ENCODE measurements at regions not wholly inside any gene's neighbourhood (a gene's known extent, or its start where the extent isn't known, plus 50 kb on each side); places are given as distances from the start of the nearest gene placed in this dataset.

DNA sequence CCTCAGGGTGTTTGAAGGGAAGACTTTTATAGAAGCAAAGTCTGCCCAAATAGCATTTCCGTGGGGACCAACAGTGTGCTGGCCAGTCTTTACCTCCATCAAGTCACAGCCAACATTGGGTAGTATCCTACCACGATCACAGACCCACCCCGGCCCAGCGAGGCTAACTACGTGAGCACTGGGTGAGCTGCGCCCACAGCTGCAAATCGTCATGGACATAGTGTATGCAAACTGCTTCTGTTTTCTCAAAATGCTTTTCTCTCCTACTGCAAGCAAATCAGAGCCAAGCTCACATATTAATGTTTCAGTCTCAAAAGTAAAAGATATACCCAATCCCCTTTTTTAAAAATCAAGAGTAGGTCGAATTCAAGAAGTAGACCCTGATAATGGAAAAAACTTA is 592.8 kb upstream of the CDH4 start:
- DNase-seq (ENCODE audit: low read depth in 1 of 2, low spot score in 1 of 2), result no peak

DNA sequence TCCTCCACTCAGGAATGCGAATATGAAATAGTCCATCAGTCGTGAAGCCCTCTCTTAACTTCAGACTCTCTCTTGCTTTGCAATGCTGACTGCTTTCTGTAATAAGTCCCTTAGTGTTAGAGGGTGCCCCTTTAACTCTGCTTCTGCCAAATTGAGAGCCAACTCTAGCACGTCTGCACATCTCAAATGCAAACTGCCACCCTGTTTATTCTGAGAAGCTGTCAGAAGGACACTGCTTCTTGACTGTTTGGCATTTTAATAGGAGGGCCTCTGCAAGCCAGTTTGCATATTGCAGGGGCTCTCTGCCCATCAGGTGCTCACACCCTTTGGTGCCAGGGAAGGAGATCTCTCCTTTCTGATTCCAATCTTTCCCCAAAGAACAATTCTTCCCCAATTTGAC is 589.8 kb upstream of the CDH4 start:
- DNase-seq (ENCODE audit: low read depth in 1 of 2, low spot score in 1 of 2), result no peak

DNA sequence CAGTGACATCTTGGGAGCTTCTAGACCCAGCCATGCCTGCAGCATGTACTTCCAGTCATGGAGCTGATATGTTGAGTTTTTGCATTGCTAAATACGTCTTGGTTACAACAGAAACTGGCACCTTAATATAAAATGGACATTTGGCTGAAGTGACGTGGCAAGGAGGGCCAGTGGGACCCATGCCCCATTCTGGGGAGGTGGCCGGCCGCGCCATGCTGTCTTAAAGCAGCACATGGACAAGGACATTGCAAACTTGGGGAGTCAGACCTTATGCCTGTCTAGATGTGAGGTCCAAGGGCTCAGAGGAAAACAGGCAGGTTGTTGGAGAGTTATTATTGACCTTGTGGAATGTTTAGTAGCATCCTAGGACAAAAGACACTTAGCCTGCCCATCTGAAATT is 588.0 kb upstream of the CDH4 start:
- no peak for DNase-seq (ENCODE audit: low read depth in 1 of 2, low spot score in 1 of 2)

DNA sequence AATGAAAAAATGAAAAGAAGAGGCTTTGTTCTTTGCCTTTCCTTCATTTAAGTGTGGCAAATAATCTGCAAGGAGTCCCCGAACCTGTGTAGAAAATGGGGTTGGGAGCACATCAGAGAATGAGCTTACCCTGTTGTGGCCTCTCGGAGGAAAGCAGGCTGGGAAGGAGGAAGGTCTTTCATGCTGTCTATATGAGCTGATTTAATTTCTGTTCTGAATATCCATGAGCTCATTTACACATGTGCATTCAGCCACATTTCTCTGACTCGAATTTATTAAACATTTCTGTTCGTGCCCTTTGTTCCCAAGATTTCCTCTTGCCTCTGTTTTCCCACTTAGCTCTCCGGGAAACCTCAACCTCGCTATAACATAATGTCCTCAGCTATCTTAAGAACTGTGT is 584.4 kb upstream of the CDH4 start:
- no peak for DNase-seq (ENCODE audit: low read depth in 1 of 2, low spot score in 1 of 2)

- no peak for DNase-seq (ENCODE audit: low read depth in 1 of 2, low spot score in 1 of 2)
Observed at GRCh38 chr20:60669211-60669610, 582.9 kb upstream of the CDH4 start.

DNA sequence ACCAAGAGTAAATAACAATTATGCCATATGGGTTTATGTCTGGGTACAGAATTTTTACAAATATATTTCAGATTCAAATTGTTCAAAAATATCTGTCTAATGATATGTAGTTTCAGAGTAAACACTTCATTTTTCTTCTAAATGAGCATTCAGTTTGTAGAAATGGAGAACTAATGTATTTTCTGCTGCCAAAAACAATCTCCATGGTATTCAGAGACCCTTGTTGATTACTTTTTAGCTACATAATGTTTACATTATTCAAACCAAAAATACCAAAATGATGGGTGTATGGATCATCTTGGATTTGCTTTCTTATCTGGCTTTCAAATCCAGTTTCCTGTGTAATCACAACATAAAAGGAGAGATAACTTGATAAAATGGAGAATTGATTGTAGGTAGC is 576.0 kb upstream of the CDH4 start:
- no peak for DNase-seq (ENCODE audit: low read depth in 1 of 2, low spot score in 1 of 2)

DNA sequence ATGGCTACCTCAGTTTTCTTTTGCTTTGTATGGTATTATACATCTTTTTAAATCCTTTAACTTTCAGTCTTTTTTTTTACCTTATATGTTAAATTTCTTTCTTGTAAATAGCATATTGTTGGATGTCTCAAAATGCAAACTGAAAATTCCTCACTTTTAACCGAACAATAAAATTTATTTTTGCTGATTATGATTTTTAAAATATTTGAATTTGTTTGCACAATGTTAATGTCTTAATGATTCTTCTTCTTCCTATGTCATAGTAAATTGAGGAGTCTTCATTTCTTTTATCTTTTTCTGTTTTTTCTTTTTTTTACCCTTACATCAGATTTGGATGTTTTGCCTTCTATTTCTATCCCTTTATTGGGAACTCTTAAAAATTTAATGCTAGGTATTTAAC is 574.2 kb upstream of the CDH4 start:
- DNase-seq (ENCODE audit: low read depth in 1 of 2, low spot score in 1 of 2), result no peak

- DNase-seq (ENCODE audit: low read depth in 1 of 2, low spot score in 1 of 2), result no peak
Observed at GRCh38 chr20:60680554-60680953, 571.5 kb upstream of the CDH4 start.

DNA sequence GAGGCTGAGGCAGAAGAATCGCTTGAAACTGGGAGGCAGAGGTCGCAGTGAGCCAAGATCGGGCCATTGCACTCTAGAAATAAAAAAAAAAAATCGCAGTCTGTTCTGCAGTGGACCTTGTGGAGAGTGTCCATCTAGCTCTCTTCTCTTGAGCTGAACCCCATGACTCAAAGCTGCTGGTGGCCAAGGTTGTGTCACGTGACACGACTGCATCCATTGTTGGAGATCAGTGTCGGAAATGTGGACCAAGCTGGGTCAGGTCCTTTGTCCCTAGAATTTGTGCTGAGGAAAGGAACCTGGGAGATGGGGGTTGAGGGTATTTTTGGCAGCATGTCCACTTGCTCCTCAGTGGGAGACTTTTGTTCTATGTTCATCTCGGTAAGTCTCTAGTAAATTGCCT is 564.8 kb upstream of the CDH4 start:
- DNase-seq (ENCODE audit: low read depth in 1 of 2, low spot score in 1 of 2), result no peak

DNA sequence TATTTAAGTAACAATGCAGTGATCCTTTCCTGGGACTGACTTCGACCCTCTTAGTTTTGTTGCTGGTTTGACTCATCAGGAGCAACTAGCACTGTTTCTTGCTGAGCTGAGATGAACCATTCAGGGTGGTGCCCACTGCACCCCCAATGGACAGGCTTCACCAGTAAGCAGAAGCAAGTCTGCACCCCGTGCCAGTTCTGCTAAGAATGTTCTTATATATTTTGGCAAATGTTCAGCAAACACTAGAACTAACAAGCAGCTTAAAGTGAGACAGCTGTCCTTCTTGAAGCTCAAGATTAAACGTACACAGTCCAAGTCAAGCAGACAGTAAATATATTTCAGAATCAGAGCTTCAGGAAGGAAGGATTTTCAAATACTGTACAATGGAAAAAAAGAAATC is 561.3 kb upstream of the CDH4 start:
- DNase-seq (ENCODE audit: low read depth in 1 of 2, low spot score in 1 of 2), result no peak

DNA sequence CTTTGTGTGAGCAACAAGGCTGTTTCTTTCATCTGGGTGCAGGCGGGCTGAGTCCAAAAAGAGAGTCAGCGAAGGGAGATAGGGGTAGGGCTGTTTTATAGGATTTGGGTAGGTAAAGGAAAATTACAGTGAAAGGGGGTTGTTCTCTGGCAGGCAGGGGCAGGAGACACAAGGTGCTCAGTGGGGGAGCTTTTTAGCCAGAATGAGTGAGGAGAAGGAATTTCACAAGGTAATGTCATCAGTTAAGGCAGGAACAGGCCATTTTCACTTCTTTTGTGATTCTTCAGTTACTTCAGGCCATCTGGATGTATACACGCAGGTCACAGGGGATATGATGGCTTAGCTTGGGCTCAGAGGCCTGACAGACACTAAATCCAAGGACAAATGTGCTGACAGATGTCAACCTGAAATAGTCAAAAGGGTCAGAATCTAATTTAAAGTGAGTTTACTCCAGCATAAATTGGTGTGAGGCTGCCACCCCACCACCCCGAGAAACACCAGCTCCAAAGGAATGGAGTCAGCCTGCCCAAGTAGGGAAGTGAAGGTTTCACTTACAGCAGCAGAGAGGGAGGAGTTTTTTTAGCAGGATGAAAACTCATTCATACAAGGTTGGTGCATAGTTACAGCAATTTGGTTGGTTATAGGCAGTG is 560.0 kb upstream of the CDH4 start:
- DNase-seq (ENCODE audit: low read depth in 1 of 2, low spot score in 1 of 2), result no peak

DNA sequence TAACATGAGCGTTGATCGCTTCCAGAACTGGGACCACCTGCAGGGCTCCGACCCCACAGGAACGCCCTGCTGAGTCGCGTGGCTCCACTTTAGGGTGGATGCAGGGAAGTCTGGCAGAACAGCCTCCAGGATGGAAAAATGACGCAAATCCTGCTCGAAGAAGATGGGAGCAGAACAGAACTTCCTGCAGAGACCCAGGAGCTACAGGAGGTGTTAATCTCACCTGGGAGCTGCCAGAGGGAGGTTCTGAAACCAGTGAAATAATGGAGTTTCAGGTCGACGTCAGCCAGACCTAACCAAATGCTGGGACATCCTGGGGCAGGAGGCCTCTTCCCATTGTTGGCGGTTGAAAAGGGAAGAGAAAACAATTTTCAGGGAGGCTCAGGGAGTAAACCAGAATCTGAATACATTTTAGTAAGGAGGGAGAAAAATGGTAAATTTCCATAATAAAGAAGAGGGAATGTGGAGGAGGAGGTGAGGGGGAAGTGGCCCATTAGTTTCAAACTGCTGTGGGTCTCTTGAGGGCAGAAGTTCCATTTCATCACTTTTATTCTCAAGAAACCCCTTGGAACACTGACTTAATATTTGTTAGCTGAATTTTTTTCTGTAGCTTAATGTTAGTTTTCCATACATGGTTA is 558.4 kb upstream of the CDH4 start:
- DNase-seq (ENCODE audit: low read depth in 1 of 2, low spot score in 1 of 2), result no peak

GRCh38 chr20:60694763-60695162 is 557.3 kb upstream of the CDH4 start:
- DNase-seq (ENCODE audit: low read depth in 1 of 2, low spot score in 1 of 2), result no peak

DNA sequence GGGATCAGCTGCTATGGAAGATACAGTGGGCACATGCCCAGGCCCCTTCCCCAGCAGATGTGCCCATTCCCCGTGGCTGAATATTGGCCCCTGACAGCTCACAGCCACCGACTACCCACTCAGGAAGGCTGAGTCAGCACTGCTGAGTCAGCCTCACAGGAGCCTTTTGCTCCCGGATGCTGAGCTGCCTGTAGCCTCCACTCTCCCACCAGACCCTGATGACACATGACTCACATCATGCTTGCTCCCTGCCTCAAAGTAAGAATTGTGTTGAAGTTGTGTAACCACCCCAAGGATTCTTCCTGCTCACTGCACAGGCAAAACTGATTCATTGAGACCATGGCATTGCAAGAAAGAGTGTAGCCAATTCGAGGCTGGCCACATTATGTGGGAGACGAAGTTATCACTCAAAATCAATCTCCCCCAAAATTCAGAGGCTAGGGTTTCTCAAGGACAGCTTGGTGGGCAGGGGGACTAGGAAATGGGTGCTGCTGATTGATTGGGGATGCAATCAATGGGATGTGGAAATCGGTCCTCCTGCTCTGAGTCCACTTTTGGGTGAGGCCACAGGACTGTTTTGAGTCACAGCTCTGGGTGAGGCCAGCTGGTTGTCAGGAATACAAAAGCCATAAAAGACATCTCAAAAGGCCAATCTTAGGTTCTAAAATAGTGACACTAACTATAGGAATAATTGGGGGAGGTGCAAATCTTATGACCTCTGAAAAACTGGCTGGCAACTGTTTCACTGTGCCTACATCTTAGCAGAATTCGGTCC is 556.6 kb upstream of the CDH4 start:
- no peak for DNase-seq (ENCODE audit: low read depth in 1 of 2, low spot score in 1 of 2)

GRCh38 chr20:60697252-60697651 is 554.8 kb upstream of the CDH4 start:
- no peak for DNase-seq (ENCODE audit: low read depth in 1 of 2, low spot score in 1 of 2)

DNA sequence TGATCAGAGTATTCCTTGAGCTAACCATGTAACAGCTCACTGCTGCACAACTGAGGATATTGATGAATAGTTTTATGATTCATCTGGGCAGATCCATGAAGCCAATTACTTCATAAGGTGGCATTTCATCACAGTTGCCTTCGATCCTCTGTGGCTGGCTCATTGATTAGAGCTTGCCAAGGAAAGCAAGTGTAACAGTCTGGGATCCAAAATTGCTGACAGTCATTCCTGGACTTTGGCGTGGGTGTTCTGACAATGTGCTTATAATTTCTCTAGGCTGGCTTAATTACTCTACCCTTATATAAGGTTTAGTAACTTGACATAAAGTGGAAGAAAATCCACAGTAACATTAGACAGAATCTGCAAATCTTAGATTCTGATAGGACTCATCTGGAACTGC is 551.3 kb upstream of the CDH4 start:
- DNase-seq (ENCODE audit: low read depth in 1 of 2, low spot score in 1 of 2), result no peak

GRCh38 chr20:60704147-60704546 is 547.9 kb upstream of the CDH4 start:
- no peak for DNase-seq (ENCODE audit: low read depth in 1 of 2, low spot score in 1 of 2)

GRCh38 chr20:60713396-60713795 is 538.7 kb upstream of the CDH4 start:
- DNase-seq (ENCODE audit: low read depth in 1 of 2, low spot score in 1 of 2), result no peak

- DNase-seq (ENCODE audit: low read depth in 1 of 2, low spot score in 1 of 2), result no peak
Observed at GRCh38 chr20:60715172-60715571, 536.9 kb upstream of the CDH4 start.

DNA sequence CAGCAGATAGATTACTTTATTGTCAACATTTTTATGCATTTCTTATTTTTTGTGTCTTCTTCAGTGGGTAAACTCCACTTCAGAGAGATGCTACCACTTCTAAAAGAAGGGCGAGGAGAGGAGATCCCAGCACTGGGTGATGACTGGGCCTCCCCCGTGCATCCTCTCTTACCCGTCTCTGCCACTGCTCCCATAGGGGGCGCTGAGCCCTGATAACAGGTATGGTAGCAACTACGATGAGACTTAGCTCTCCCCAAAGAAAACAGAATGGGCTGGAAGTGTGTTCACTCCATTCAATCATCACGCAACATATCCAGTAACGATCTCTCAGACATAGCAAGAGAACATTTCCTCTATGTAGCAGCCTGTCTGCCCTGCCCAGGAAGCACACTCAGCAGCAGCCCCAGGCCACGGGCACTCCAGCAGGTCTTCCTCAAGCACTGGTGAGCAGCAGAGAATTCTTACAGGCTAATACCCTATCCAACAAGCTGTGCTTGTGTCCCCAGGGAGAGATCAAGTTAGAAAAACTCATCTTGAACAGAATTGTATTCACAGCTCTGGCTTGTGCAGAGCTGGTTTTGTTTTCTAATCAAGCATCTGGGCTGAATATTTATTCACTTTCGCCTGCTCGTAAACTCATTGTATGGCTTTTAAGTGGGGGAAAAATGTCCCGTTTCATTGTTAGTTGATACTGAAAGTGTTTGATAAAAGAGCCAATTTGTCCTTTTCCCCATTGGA is 533.1 kb upstream of the CDH4 start:
- no peak for DNase-seq (ENCODE audit: low read depth in 1 of 2, low spot score in 1 of 2)

DNA sequence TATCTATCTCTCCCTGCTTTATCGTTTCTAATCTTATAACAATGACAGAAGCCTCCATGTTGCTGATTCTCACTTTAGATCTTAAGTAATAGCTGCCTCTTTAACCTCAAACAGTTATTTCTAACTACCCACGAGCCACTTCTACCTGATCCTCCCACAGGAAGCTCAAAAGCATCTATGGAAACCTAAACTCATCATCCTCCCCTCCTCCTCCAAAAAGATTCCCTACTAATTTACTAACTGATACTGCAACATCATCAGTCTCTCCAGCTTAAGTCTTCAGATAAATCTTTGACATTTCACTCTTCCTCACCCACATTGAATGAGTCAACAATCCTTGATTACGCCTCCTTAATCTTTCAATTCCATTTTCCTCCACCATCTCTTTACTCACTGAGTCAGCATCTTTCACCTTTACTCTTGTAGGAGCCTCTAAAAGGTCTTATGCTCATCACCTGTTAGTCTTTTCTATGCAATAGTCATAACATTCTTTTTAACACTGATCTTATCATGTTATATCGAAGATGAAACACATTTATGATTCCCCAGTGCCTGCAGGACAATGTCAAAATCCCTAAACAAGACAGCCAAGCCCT is 526.7 kb upstream of the CDH4 start:
- DNase-seq (ENCODE audit: low read depth in 1 of 2, low spot score in 1 of 2), result no peak

DNA sequence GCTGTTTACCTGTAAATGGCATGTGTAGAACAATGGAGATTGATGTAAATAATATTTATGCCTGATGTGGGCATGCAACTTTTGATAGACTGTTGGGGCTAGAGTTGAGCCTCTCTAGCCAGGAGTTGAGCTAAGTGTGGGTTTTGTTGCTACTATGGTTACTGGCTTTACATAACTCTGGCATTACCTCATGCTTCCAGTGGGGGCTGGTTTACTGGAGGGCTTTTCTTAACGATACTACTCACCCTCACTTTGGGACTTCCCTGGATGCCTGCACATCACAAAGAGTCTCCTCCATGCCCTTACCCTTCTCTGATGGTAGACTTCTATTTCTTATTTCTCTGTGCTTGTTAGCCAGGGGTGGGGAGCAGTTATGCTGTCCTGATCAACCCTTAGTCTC is 524.6 kb upstream of the CDH4 start:
- no peak for DNase-seq (ENCODE audit: low read depth in 1 of 2, low spot score in 1 of 2)

All from activated CD4-positive, alpha-beta T cell treated with anti-CD3 and anti-CD28 coated beads, Interleukin-2, amount 50 U/mL, for 24 hours (primary cell).